ENCODE measurements at regions not wholly inside any gene's neighbourhood (a gene's known extent, or its start where the extent isn't known, plus 50 kb on each side); places are given as distances from the start of the nearest gene placed in this dataset.

- in situ Hi-C loops (cut with MboI; ENCODE audit: low sequenced_read_pairs) = no loop called here
- Histone ChIP-seq H3K14ac (replicated peaks; ENCODE audit: low read depth, low read length) (no peak overlapping the region), H4K20me1 (ENCODE audit: insufficient read depth, low read length) (no peaks in the 10 kb centered on the region), H3K36me3 (ENCODE audit: control insufficient read depth, insufficient read depth, low read length) (no peaks in the 10 kb centered on the region), H2BK120ac (ENCODE audit: low read depth, low read length) (no peak overlapping the region), H2AFZ (replicated peaks; ENCODE audit: low read length, poor library complexity) (no peak overlapping the region), H3K9ac (ENCODE audit: low read depth, low read length) (no peak overlapping the region), H4K8ac (ENCODE audit: low read depth in 2 of 2, low read length in 2 of 2) (no peak overlapping the region), H4K5ac (ENCODE audit: low read depth, low read length) (no peak overlapping the region), H3K4me1 (ENCODE audit: control insufficient read depth, insufficient read depth, low read length) (no peaks in the 10 kb centered on the region), H3K4me2 (ENCODE audit: low read depth, low read length) (no peak overlapping the region), H3K9me3 (ENCODE audit: control insufficient read depth, insufficient read depth, low read length) (peaks cover 2% of the 10 kb centered on the region; the same call in 1 of the 2 replicates), H3K56ac (ENCODE audit: extremely low read depth, insufficient read depth, low read length) (no peak overlapping the region), H3K18ac (ENCODE audit: low read depth, low read length) (no peak overlapping the region), H2BK5ac (ENCODE audit: low read depth, low read length, poor library complexity, severe bottlenecking) (no peak overlapping the region), H4K91ac (ENCODE audit: insufficient read depth, low read depth, low read length) (no peak overlapping the region), H3K23ac (ENCODE audit: low read depth, low read length) (no peak overlapping the region), H2AK5ac (ENCODE audit: low read depth, low read length) (no peak overlapping the region), H3K9me1 (ENCODE audit: insufficient read depth, low read length) (no peaks in the 10 kb centered on the region), H3K27ac (ENCODE audit: insufficient read depth, low read length) (no peak overlapping the region), H3K79me1 (ENCODE audit: low read depth in 1 of 2, low read length in 2 of 2) (no peaks in the 10 kb centered on the region), H2BK15ac (ENCODE audit: low read depth, low read length) (no peak overlapping the region), H2BK20ac (ENCODE audit: low read depth, low read length) (no peak overlapping the region), H3K27me3 (ENCODE audit: control insufficient read depth, insufficient read depth, low read length) (no peaks in the 10 kb centered on the region), H3K4me3 (ENCODE audit: insufficient read depth, low read depth, low read length) (no peak overlapping the region), H2AK9ac (replicated peaks; ENCODE audit: low read depth, low read length, poor library complexity) (no peak overlapping the region), H3K4ac (ENCODE audit: low read depth, low read length) (no peak overlapping the region)
- intact Hi-C loops (cut with micrococcal nuclease) = no loop called here
- no CpG with 5 or more reads among the region's 4 CpGs for WGBS, 2 experiments (ENCODE audit: extremely low coverage in 2 of 2, insufficient read length in 1 of 2)
- ChIA-PET POLR2A (ENCODE audit: unreplicated experiment) (no interaction called here), CTCF (no interaction called here)
- dilution Hi-C loops (cut with HindIII; ENCODE audit: low sequenced_read_pairs, unreplicated experiment) = no loop called here
- DNase-seq (no peak), ATAC-seq (ENCODE audit: low read depth) (no peak)
- BruUV-seq (replicated peaks) = no TSS peak
- TF ChIP-seq RFX5 (IDR thresholded peaks at IDR 0.05; ENCODE audit: low read depth, low read length) (no peak), CEBPB (IDR thresholded peaks at IDR 0.05; ENCODE audit: low read depth, low read length) (peak; percentile 38; the same call in 1 of the 2 replicates)
These were observed 138.6 kb upstream of the LGR5 start for GRCh38 chr12:71300772-71301675.

All from IMR-90 (cell line).